ENCODE measurements at regions not wholly inside any gene's neighbourhood (a gene's known extent, or its start where the extent isn't known, plus 50 kb on each side); places are given as distances from the start of the nearest gene placed in this dataset.

GRCh38 chr18:64276311-64277090 lies 127.6 kb upstream of the LINC00305 start:
- no peak for DNase-seq

DNA sequence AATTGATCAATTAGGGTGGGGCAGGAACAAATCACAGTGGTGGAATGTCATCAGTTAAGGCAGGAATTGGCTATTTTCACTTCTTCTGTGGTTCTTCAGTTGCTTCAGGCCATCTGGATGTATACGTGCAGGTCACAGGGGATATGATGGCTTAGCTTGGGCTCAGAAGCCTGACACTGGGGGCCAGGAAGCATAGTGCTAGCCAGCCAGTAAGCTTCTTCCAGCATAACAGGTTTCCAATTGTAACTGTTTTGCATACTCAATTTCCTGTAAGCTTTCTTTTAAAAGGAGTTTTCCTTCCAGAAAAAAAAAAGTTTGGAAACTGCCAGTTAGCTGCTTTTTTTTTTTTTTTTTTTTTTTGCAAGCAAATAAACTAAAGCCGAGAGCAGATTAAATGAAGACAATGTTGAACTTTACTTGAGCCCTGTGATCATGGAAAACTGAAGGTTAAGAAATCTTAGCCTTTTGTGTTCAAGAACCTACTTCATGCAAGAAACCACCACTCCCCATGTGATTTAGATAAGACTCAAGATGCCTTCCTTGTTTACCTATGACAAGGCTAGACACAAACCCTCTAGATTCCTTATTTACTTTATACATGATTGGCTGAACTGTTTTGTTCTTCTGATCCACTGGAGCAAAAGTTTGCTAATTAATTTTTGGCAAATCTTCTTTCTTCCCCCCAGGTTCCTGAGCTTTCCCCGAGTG lies 126.9 kb upstream of the LINC00305 start:
- no peak for DNase-seq

GRCh38 chr18:64273724-64274123 lies 124.8 kb upstream of the LINC00305 start:
- no peak for DNase-seq

DNA sequence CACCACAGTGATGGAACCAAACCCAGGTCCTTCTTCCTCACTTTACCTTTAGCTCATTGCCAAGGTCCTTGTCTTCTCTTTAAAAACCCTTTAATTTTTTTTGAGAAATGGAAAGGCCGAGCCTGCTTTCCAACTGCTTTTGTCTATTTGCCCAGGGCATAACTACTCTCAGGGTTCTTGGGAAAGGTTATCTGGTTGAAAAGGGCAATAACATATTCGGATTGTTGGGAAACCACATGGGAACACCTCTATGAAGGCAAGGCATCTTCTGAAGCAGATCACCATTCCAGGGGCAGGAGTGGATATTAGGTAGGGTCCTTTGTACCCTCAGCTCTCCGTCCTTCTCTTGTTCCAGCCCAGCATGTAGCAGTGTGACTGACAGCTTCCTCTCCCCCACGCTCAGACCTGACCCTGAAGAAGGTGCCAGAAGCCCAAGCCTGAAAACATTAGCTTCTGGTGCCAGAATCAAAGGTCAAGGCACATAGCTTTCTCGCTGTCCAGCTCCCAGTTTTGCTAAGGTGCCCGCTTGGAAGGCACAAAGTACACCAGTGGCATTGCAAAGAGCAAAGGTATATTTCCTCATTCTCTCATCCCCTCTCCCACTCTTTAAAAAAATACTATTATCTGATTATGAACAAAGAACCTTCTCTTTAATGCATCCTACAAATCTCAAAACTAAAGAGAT lies 123.2 kb upstream of the LINC00305 start:
- no peak for DNase-seq

- DNase-seq, result peak; percentile 64
These were observed 122.4 kb upstream of the LINC00305 start for GRCh38 chr18:64271246-64271645.

- no peak for DNase-seq
These were observed 121.7 kb upstream of the LINC00305 start for GRCh38 chr18:64270608-64271007.

- no peak for DNase-seq
These were observed 121.2 kb upstream of the LINC00305 start for GRCh38 chr18:64270121-64270520.

- no peak for DNase-seq
These were observed 115.3 kb upstream of the LINC00305 start for GRCh38 chr18:64264171-64264570.

- DNase-seq, result no peak
These were observed 111.9 kb upstream of the LINC00305 start for GRCh38 chr18:64260810-64261209.

DNA sequence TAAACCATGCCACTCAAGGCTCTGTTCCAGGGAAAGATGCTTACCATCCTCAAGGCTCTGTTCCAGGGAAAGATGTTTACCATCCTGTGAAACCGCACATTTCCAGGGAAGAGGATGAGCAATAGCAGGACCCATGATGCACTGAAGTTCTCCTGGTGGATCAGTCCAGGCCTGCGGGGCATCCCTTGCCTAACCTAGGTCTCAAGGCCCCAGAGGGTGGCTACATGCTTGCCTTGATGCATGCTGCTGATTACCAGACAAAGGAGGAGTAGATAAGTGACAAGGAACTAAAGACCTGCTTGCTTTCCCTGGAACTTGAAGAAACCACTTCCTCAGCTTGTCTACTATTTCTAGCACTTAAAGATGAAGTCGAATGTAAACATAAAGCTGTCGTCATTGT lies 111.0 kb upstream of the LINC00305 start:
- no peak for DNase-seq

GRCh38 chr18:64258111-64258650 lies 109.3 kb upstream of the LINC00305 start:
- no peak for DNase-seq

GRCh38 chr18:64254399-64255093 lies 105.7 kb upstream of the LINC00305 start:
- DNase-seq, result no peak

DNA sequence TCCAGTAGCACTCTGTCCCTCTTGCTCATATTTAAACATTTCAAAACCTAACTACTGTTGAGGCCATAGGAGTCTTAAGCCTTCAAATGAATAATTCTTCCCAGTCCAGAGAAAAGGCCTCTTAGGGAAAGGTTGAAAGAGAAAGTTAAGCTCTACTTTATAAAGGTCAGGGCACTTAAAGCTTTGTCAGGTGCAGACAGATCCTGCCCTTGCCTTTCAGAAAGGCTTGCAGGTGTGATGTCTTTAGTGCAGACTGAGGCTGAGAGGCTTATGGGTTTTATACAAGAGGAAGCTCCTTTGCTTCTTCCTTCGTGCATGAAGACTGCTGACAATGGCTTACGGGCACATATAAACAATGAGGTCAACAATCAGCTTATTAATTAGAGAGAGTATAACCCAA lies 105.0 kb upstream of the LINC00305 start:
- no peak for DNase-seq

GRCh38 chr18:64253222-64253621 lies 104.3 kb upstream of the LINC00305 start:
- DNase-seq, result no peak

DNA sequence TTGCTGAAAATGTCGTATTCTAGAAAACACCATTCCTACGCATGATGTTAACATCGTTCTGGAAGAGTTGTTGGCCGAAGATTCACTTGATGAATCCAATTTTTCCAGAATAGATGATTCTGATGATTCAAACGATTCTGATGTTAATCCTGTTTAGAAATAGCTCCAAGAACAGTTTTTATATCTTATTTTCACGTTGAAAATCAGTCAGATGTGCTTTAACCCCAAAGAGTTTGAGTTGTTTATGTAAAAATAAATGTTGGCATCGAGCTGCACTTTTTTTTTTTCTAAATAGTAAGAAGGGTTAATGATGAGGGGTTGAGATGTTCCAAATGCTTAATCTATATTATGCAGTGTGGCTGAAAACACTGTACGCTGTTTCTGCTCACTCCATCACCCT lies 99.9 kb upstream of the LINC00305 start:
- DNase-seq, result no peak

DNA sequence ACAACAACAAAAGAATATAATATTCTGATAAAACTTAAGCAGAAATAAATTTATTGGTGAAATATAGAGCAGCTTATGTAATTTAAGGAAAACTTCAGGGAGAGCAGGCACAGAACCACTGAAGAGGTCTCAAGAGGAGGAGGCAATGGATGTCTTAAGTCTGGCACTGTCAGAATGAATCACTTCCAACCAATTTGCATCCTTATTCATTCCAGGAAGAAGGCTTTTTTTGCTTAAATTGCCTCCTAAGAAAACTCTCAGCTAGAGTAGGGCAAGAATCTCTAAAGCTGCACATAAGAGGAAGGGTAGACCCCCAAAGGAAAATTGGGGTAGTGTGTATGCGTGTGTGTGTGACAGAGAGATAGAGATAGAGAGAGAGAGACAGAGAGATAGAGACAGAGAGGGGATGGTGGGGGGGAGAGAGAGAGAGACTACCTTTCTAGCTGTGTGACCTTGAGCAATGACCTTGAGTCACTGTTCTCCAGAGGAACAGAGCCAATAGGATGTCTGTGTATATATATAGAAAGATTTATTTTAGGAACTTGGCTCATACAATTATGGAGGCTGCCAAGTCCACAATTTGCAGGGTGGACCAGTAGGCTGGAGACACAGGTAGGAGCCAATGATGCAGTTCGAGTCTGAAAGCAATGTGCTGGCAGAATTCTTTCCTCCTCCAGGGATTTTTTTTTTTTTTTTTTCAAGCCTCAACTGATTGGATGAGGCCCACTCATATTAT lies 96.4 kb upstream of the LINC00305 start:
- no peak for DNase-seq

GRCh38 chr18:64244571-64244970 lies 95.7 kb upstream of the LINC00305 start:
- no peak for DNase-seq

DNA sequence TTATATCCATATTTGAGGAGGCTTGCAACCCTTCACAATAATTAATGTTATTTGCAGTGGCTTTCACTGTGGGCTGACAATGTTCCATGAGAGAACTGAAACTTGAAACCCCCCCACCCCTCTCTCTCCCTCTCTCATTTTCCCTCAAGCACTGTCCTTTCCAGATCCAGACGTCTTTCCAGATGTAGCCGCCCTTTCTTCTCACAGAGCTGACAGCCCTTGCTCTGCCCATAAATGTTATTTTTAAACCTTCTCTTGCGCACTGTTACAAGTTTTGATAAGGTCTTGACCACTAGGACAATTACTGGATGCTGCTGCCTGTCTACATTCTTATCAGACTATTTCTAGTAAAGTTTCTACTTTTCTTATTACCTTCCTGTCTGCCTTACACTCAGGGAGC lies 91.4 kb upstream of the LINC00305 start:
- DNase-seq, result no peak

GRCh38 chr18:64238076-64238475 lies 89.2 kb upstream of the LINC00305 start:
- no peak for DNase-seq

DNA sequence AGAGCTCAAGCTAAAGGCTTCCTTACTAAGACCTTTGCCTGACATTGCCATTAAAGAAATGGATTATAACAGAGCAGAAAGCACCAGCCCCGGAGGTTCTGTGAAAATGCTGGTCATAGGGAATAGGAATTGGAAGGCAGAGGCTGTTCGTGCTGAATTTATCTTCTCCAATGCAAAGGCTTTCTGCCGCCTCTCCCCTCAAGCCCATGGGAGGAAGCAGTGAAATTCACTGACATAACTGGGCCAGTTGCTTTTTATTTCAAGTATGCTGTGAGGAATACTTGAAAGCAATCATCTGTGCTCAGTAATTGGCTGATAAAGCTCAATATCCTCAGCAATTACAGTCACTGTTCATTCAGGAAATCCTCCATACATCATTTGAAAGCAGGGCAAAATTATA lies 85.4 kb upstream of the LINC00305 start:
- no peak for DNase-seq

DNA sequence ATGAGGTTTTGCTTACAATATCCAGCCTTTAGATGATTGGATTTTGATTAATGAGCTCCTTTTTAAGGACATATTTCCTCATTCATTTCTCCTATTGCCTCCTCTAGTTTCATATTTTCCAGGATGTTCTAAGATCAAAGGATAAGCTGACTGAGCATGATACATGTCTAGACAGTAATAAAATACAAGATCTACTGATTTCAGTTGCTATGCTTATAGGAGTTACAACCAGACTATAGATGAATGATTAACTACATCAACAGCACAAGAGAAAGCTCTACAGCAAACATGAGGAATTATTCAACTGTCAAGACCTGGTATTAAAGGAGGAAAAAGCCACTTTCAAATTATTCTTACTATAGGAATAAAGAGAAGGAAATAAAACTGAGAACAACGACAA lies 85.0 kb upstream of the LINC00305 start:
- DNase-seq, result no peak

- no peak for DNase-seq
These were observed 72.1 kb upstream of the LINC00305 start for GRCh38 chr18:64220941-64221340.

Measured in NCI-H510A (cell line).